Suppressor macrophage (primary cell): ENCODE measurements at regions not wholly inside any gene's neighbourhood (a gene's known extent, or its start where the extent isn't known, plus 50 kb on each side); places are given as distances from the start of the nearest gene placed in this dataset.
A peak's percentile ranks its signal among the peaks of the same experiment; 100 is the strongest.

ENCODE experiments used
- DNase-seq, 4 experiments: peaks; one replicate each; pipeline ENCODE4 v3.0.0-alpha.2; 2020 to 2022

GRCh38 chr3:40827226-40827625, 302.5 kb downstream of the ZNF621 start:
- no peak for DNase-seq

GRCh38 chr3:40827942-40828688, 303.4 kb downstream of the ZNF621 start:
- peak; percentile 81 to 91 (median 86) for DNase-seq

- no peak for DNase-seq
These were observed 304.1 kb downstream of the ZNF621 start for GRCh38 chr3:40828741-40829415.

- DNase-seq: no peak
These were observed 305.1 kb downstream of the ZNF621 start for GRCh38 chr3:40829876-40830275.

GRCh38 chr3:40837300-40837699, 312.5 kb downstream of the ZNF621 start:
- DNase-seq: no peak

GRCh38 chr3:40841131-40841530, 316.4 kb downstream of the ZNF621 start:
- DNase-seq: no peak

GRCh38 chr3:40841570-40842109, 316.9 kb downstream of the ZNF621 start:
- DNase-seq: no peak

- no peak for DNase-seq
These were observed 318.0 kb downstream of the ZNF621 start for GRCh38 chr3:40842714-40843113.

GRCh38 chr3:40843208-40843624, 318.5 kb downstream of the ZNF621 start:
- no peak for DNase-seq

GRCh38 chr3:40843851-40844548, 319.2 kb downstream of the ZNF621 start:
- DNase-seq: no peak

- DNase-seq: no peak
These were observed 320.1 kb downstream of the ZNF621 start for GRCh38 chr3:40844896-40845295.

GRCh38 chr3:40845447-40845846, 320.7 kb downstream of the ZNF621 start:
- no peak for DNase-seq

- no peak for DNase-seq
These were observed 321.2 kb downstream of the ZNF621 start for GRCh38 chr3:40845916-40846315.

- no peak for DNase-seq
These were observed 321.7 kb downstream of the ZNF621 start for GRCh38 chr3:40846451-40846850.

- no peak for DNase-seq
These were observed 322.8 kb downstream of the ZNF621 start for GRCh38 chr3:40847551-40847992.

GRCh38 chr3:40848421-40848820, 323.7 kb downstream of the ZNF621 start:
- DNase-seq: no peak

- peak in 1 of 4 experiments; percentile 5 for DNase-seq
These were observed 326.1 kb downstream of the ZNF621 start for GRCh38 chr3:40850861-40851260.

GRCh38 chr3:40851836-40852235, 327.1 kb downstream of the ZNF621 start:
- DNase-seq: no peak

- peak in 1 of 4 experiments; percentile 19 for DNase-seq
These were observed 328.0 kb downstream of the ZNF621 start for GRCh38 chr3:40852712-40853111.

GRCh38 chr3:40853474-40853873, 328.7 kb downstream of the ZNF621 start:
- DNase-seq: no peak

GRCh38 chr3:40855871-40856270, 331.1 kb downstream of the ZNF621 start:
- no peak for DNase-seq

- DNase-seq: no peak
These were observed 333.8 kb downstream of the ZNF621 start for GRCh38 chr3:40858364-40859115.
